ENCODE measurements at regions not wholly inside any gene's neighbourhood (a gene's known extent, or its start where the extent isn't known, plus 50 kb on each side); places are given as distances from the start of the nearest gene placed in this dataset.

DNA sequence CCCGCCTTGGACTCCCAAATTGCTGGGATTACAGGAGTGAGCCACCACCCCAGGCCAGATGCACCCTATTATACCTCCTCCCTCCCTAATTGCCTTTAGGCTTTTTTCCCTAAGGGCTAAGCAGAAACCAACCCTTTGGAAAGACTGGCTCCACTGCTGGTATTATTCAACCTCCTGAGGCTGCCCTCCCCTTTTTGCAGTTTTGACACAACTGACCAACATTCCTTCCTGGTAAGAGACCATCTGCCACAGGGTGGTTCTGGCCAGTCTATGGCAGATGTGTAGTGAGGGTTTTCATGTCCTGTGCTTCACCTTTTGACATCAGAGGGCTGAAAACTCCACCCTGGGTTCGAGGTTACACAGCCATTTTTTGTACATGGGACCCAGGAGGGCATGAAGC lies 1785.3 kb upstream of the CELF4 start:
- Mint-ChIP-seq H3K27me3 (no peaks in the 10 kb centered on the region), H3K27ac (ENCODE audit: low read depth) (no peak overlapping the region), H3K36me3 (ENCODE audit: insufficient read depth) (no peaks in the 10 kb centered on the region), H3K4me1 (no peaks in the 10 kb centered on the region), H3K4me3 (no peak overlapping the region), H3K9me3 (peaks cover 31% of the 10 kb centered on the region)
- no peak for DNase-seq (ENCODE audit: low spot score in 2 of 2)
- no peak for ATAC-seq (replicated peaks; ENCODE audit: extremely low read depth, poor library complexity, severe bottlenecking)

DNA sequence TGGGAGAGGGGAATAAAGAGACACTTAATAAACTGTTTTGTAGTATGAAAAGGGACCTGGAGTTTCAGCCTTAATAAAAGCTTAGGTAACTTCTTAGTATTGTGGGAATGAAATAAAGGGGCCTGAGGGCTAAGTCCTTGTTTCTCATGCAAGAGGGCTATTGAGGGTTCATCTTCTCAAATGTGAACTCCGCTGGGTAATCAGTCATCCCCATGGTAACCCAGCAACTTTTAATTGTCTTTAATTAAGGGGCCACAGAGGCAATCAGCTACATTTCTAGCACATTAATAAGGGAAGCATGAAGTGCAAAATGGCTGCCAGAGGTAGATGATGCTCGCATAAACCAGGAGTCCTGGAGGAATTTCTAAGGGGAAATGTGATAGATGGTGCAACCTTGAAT lies 1784.2 kb upstream of the CELF4 start:
- no peak for ATAC-seq (replicated peaks; ENCODE audit: extremely low read depth, poor library complexity, severe bottlenecking)
- DNase-seq (ENCODE audit: low spot score in 2 of 2): no peak

DNA sequence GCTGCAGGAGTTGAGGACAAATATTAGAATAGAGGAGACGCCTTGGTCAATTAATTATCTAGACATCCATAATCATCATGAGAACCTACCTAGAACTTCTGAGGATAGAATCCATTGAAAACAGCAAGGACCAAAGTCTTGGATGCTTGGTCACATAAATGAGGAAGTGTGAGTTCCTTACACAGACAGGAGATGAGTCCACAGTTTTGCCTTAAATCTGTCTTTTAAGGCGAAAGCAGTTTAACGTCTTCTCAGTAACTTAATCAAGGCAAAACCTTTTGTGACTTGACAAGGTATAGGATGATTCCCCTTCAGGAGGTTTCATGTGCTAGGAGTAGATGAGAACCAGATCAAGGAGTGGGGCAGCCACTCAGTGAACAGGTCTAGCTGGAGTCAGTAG lies 1783.2 kb upstream of the CELF4 start:
- Mint-ChIP-seq H3K27me3 (no peaks in the 10 kb centered on the region), H3K36me3 (ENCODE audit: insufficient read depth) (no peaks in the 10 kb centered on the region), H3K4me1 (no peaks in the 10 kb centered on the region), H3K27ac (ENCODE audit: low read depth) (no peak overlapping the region), H3K4me3 (no peak overlapping the region), H3K9me3 (peaks cover 37% of the 10 kb centered on the region)
- ATAC-seq (replicated peaks; ENCODE audit: extremely low read depth, poor library complexity, severe bottlenecking) (no peak), DNase-seq (ENCODE audit: low spot score in 2 of 2) (no peak)

More for the DNA sequence above, 1784.2 kb upstream of the CELF4 start:
- no peaks in the 10 kb centered on the region for H3K4me1 Mint-ChIP-seq
- H3K9me3 Mint-ChIP-seq: peaks cover 31% of the 10 kb centered on the region
- no peaks in the 10 kb centered on the region for H3K27me3 Mint-ChIP-seq
- no peak overlapping the region for H3K4me3 Mint-ChIP-seq
- H3K27ac Mint-ChIP-seq (ENCODE audit: low read depth): no peak overlapping the region
- H3K36me3 Mint-ChIP-seq (ENCODE audit: insufficient read depth): no peaks in the 10 kb centered on the region

GRCh38 chr18:39347701-39348100 lies 1782.1 kb upstream of the CELF4 start:
- ATAC-seq (replicated peaks; ENCODE audit: extremely low read depth, poor library complexity, severe bottlenecking): no peak
- Mint-ChIP-seq H3K4me1 (no peaks in the 10 kb centered on the region), H3K27ac (ENCODE audit: low read depth) (no peak overlapping the region), H3K36me3 (ENCODE audit: insufficient read depth) (no peaks in the 10 kb centered on the region), H3K27me3 (no peaks in the 10 kb centered on the region), H3K4me3 (no peak overlapping the region), H3K9me3 (peaks cover 33% of the 10 kb centered on the region)
- no peak for DNase-seq (ENCODE audit: low spot score in 2 of 2)

- DNase-seq (ENCODE audit: low spot score in 2 of 2): no peak
- Mint-ChIP-seq H3K36me3 (ENCODE audit: insufficient read depth) (no peaks in the 10 kb centered on the region), H3K27me3 (no peaks in the 10 kb centered on the region), H3K4me3 (no peak overlapping the region), H3K9me3 (peaks cover 36% of the 10 kb centered on the region), H3K27ac (ENCODE audit: low read depth) (no peak overlapping the region), H3K4me1 (no peaks in the 10 kb centered on the region)
- no peak for ATAC-seq (replicated peaks; ENCODE audit: extremely low read depth, poor library complexity, severe bottlenecking)
Observed at GRCh38 chr18:39346916-39347315, 1781.3 kb upstream of the CELF4 start.

- Mint-ChIP-seq H3K27me3 (no peaks in the 10 kb centered on the region), H3K9me3 (peaks cover 29% of the 10 kb centered on the region), H3K4me1 (no peaks in the 10 kb centered on the region), H3K27ac (ENCODE audit: low read depth) (no peak overlapping the region), H3K36me3 (ENCODE audit: insufficient read depth) (no peaks in the 10 kb centered on the region), H3K4me3 (no peak overlapping the region)
- ATAC-seq (replicated peaks; ENCODE audit: extremely low read depth, poor library complexity, severe bottlenecking): no peak
- no peak for DNase-seq (ENCODE audit: low spot score in 2 of 2)
Observed at GRCh38 chr18:39345321-39345720, 1779.7 kb upstream of the CELF4 start.

GRCh38 chr18:39344487-39344886 lies 1778.9 kb upstream of the CELF4 start:
- no peaks in the 10 kb centered on the region for H3K27me3 Mint-ChIP-seq
- H3K4me1 Mint-ChIP-seq: no peaks in the 10 kb centered on the region
- peaks cover 30% of the 10 kb centered on the region for H3K9me3 Mint-ChIP-seq
- ATAC-seq (replicated peaks; ENCODE audit: extremely low read depth, poor library complexity, severe bottlenecking): no peak
- H3K27ac Mint-ChIP-seq (ENCODE audit: low read depth): no peak overlapping the region
- H3K36me3 Mint-ChIP-seq (ENCODE audit: insufficient read depth): no peaks in the 10 kb centered on the region
- no peak for DNase-seq (ENCODE audit: low spot score in 2 of 2)
- no peak overlapping the region for H3K4me3 Mint-ChIP-seq

DNA sequence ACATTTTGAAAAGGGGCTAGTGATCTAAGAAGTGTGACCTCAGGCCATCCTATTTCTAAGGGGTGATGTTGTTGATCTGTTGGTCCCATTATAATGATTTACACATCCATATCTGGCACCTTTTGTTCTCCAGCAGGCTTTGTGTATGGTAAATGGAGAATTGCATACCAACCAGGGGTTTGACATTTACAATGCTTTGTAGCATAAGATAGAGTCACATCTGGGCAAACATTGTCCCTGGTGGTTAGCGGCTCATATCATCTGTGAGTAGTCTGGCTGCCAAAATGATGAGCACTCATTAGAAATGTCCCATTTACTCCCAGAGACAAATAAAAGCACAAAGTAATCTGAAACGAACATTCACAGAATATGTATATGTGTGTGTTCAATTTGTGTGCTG lies 1775.5 kb upstream of the CELF4 start:
- Mint-ChIP-seq H3K4me1 (no peaks in the 10 kb centered on the region), H3K27me3 (no peaks in the 10 kb centered on the region), H3K36me3 (ENCODE audit: insufficient read depth) (no peaks in the 10 kb centered on the region), H3K9me3 (peaks cover 28% of the 10 kb centered on the region), H3K27ac (ENCODE audit: low read depth) (no peak overlapping the region), H3K4me3 (no peak overlapping the region)
- DNase-seq (ENCODE audit: low spot score in 2 of 2) (no peak), ATAC-seq (replicated peaks; ENCODE audit: extremely low read depth, poor library complexity, severe bottlenecking) (no peak)

DNA sequence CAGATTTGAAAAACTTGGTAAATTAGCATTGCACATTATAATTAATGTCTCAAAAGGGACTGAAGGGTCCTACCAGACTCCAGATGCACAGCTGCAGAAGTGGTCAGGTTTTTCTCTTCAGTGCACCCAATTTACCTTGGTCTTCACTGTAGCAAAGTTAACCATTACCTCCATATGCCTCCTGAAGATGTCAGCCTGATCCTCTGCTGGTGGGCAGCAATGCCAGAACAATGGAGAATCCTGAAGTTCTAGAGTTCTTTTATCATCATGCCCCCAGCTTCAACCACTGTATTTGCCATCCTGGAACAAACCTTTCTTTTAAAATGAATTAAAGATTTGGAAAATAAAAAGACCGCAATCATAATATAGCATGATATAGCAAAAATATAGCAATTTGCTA lies 1774.8 kb upstream of the CELF4 start:
- Mint-ChIP-seq H3K36me3 (ENCODE audit: insufficient read depth) (no peaks in the 10 kb centered on the region), H3K4me3 (no peak overlapping the region), H3K27me3 (no peaks in the 10 kb centered on the region), H3K4me1 (no peaks in the 10 kb centered on the region), H3K9me3 (peaks cover 32% of the 10 kb centered on the region), H3K27ac (ENCODE audit: low read depth) (no peak overlapping the region)
- DNase-seq (ENCODE audit: low spot score in 2 of 2) (no peak), ATAC-seq (replicated peaks; ENCODE audit: extremely low read depth, poor library complexity, severe bottlenecking) (no peak)

- peaks cover 22% of the 10 kb centered on the region for H3K9me3 Mint-ChIP-seq
- no peak overlapping the region for H3K4me3 Mint-ChIP-seq
- no peak for ATAC-seq (replicated peaks; ENCODE audit: extremely low read depth, poor library complexity, severe bottlenecking)
- H3K27ac Mint-ChIP-seq (ENCODE audit: low read depth): no peak overlapping the region
- no peaks in the 10 kb centered on the region for H3K4me1 Mint-ChIP-seq
- H3K27me3 Mint-ChIP-seq: no peaks in the 10 kb centered on the region
- no peaks in the 10 kb centered on the region for H3K36me3 Mint-ChIP-seq (ENCODE audit: insufficient read depth)
- no peak for DNase-seq (ENCODE audit: low spot score in 2 of 2)
Observed at GRCh38 chr18:39329496-39330275, 1764.1 kb upstream of the CELF4 start.

GRCh38 chr18:39326772-39327171 lies 1761.2 kb upstream of the CELF4 start:
- peaks cover 17% of the 10 kb centered on the region for H3K9me3 Mint-ChIP-seq
- H3K27ac Mint-ChIP-seq (ENCODE audit: low read depth): no peak overlapping the region
- H3K4me3 Mint-ChIP-seq: no peak overlapping the region
- H3K36me3 Mint-ChIP-seq (ENCODE audit: insufficient read depth): no peaks in the 10 kb centered on the region
- no peaks in the 10 kb centered on the region for H3K27me3 Mint-ChIP-seq
- DNase-seq (ENCODE audit: low spot score in 2 of 2) (no peak), ATAC-seq (replicated peaks; ENCODE audit: extremely low read depth, poor library complexity, severe bottlenecking) (no peak)
- no peaks in the 10 kb centered on the region for H3K4me1 Mint-ChIP-seq

DNA sequence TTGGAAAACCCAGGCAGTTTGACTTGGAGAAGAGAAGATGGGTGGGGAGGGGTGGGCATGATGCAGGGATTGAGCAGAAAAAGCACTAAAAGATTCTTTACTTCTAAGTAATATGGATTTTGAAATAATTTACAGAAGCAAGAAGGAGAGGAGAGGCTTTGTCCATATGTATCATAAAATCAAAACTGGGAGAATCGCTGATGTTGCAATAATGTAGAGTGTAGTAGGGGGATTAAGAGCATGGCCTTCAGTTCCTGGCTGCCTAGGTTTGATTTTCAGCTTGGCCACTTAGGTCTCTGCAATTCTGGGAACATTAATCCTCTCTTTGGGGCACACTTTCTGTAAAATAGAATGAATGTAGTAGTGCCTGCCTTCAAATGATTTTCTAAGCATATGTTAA lies 1760.4 kb upstream of the CELF4 start:
- H3K4me3 Mint-ChIP-seq: no peak overlapping the region
- H3K4me1 Mint-ChIP-seq: no peaks in the 10 kb centered on the region
- no peak overlapping the region for H3K27ac Mint-ChIP-seq (ENCODE audit: low read depth)
- no peaks in the 10 kb centered on the region for H3K27me3 Mint-ChIP-seq
- no peaks in the 10 kb centered on the region for H3K36me3 Mint-ChIP-seq (ENCODE audit: insufficient read depth)
- DNase-seq (ENCODE audit: low spot score in 2 of 2): no peak
- peaks cover 19% of the 10 kb centered on the region for H3K9me3 Mint-ChIP-seq
- ATAC-seq (replicated peaks; ENCODE audit: extremely low read depth, poor library complexity, severe bottlenecking): no peak

- DNase-seq (ENCODE audit: low spot score in 2 of 2) (no peak), ATAC-seq (replicated peaks; ENCODE audit: extremely low read depth, poor library complexity, severe bottlenecking) (no peak)
- no peak overlapping the region for H3K27ac Mint-ChIP-seq (ENCODE audit: low read depth)
- H3K4me3 Mint-ChIP-seq: no peak overlapping the region
- H3K9me3 Mint-ChIP-seq: peaks cover 25% of the 10 kb centered on the region
- H3K4me1 Mint-ChIP-seq: no peaks in the 10 kb centered on the region
- peaks cover 2% of the 10 kb centered on the region for H3K36me3 Mint-ChIP-seq (ENCODE audit: insufficient read depth)
- H3K27me3 Mint-ChIP-seq: no peaks in the 10 kb centered on the region
Observed at GRCh38 chr18:39319141-39319540, 1753.5 kb upstream of the CELF4 start.

All from central memory CD8-positive, alpha-beta T cell (primary cell).